Transverse colon (tissue), 3 donors: ENCODE measurements at regions not wholly inside any gene's neighbourhood (a gene's known extent, or its start where the extent isn't known, plus 50 kb on each side); places are given as distances from the start of the nearest gene placed in this dataset.

Experiments used
- EP300 ChIP-seq: sonication (generic); formaldehyde crosslinking; IDR thresholded peaks from one replicate; pipeline ENCODE4 v1.6.1; 2017; ENCODE audit warnings: antibody characterized with exemption, low read depth
- POLR2A ChIP-seq: fragments of 450-650 bp; IDR thresholded peaks from one replicate; pipeline ENCODE4 v1.6.1; 2016; ENCODE audit warnings: antibody characterized with exemption, mild to moderate bottlenecking, moderate library complexity
- TF ChIP-seq, protein P1 (sequence below), 5 experiments: fragments of 200-600 bp in 3 of 5; fragments of 450-650 bp in 2 of 5; sonication (generic) in 3 of 5; IDR thresholded peaks; 1 replicate in 2 of 5; 2 replicates in 3 of 5; pipeline ENCODE4 v1.5.1; 2016 to 2017; ENCODE audit warnings: antibody characterized with exemption in 5 of 5, inconsistent platforms in 3 of 5, mild to moderate bottlenecking in 2 of 5, moderate library complexity in 1 of 5

DNA sequence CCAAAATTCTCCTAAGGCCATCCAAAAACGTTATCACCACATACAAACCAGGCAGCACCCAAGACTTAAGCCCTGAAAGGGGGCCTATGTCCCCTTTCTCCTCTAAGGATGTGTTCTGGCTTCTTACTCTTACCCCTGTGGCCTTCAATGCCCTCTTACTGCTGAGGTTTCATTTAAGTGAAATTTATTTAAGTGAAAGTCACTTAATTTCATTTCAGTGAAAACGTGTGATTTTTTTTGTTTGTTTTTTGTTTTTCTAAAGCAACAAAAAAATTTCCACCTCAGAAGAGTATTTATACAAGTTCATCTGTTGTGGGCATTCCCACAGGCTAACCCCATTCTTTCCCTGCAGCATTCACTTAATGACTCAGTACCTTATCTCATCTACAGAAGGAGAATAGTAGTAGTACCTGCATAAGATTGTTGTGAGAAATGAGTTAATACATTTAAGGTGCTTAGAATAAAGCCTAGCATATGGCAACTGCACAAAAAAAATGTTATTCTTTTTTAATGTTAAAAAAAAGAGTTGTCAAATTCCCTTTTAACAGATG, 220.6 kb downstream of the CHRM3 start:
- TF ChIP-seq, protein P1, sequence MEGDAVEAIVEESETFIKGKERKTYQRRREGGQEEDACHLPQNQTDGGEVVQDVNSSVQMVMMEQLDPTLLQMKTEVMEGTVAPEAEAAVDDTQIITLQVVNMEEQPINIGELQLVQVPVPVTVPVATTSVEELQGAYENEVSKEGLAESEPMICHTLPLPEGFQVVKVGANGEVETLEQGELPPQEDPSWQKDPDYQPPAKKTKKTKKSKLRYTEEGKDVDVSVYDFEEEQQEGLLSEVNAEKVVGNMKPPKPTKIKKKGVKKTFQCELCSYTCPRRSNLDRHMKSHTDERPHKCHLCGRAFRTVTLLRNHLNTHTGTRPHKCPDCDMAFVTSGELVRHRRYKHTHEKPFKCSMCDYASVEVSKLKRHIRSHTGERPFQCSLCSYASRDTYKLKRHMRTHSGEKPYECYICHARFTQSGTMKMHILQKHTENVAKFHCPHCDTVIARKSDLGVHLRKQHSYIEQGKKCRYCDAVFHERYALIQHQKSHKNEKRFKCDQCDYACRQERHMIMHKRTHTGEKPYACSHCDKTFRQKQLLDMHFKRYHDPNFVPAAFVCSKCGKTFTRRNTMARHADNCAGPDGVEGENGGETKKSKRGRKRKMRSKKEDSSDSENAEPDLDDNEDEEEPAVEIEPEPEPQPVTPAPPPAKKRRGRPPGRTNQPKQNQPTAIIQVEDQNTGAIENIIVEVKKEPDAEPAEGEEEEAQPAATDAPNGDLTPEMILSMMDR (IDR thresholded peaks at IDR 0.05) = no peak
- TF ChIP-seq EP300 (no peak), POLR2A (no peak)
